HepG2 (cell line): ENCODE measurements at regions not wholly inside any gene's neighbourhood (a gene's known extent, or its start where the extent isn't known, plus 50 kb on each side); places are given as distances from the start of the nearest gene placed in this dataset.

Experiments used
- ATAC-seq: fragments of 200-7000 bp; cut with Tn5 transposase; 3 replicates; pipeline ENCODE4 v1.9.1; 2020; ENCODE audit warnings: mild to moderate bottlenecking, moderate library complexity
- BruUV-seq: library from RNA; stranded (reverse); fragments of 400-500 nt; replicated peaks from 2 replicates; lab custom pipeline; 2021; lab: Mats Ljungman, UMichigan
- CTCF ChIA-PET: fragments of 300-600 bp; formaldehyde crosslinking; extraction: SDS; loops from one replicate; lab custom pipeline; 2021; ENCODE audit warnings: low total read pairs, inconsistent platforms, low intra/inter-chr PET ratio; lab: Yijun Ruan, JAX
- POLR2A ChIA-PET: fragments of 350-600 bp; sonication (Branson Sonifier 250); formaldehyde crosslinking; loops from one replicate; lab custom pipeline; 2020; ENCODE audit warnings: antibody characterized with exemption, inconsistent platforms; lab: Yijun Ruan, JAX
- DNase-seq: peaks from one replicate; pipeline ENCODE4 v3.0.0-alpha.2; 2015; ENCODE audit warnings: low spot score
- FAIRE-seq: peaks from 3 replicates; lab custom pipeline; 2011; peaks lifted over from hg19 to GRCh38; lab: Jason Lieb, UNC
- H2AFZ ChIP-seq: one replicate; pipeline ENCODE4 v1.6.1; 2011; ENCODE audit warnings: low read length, inconsistent platforms
- H3K27ac ChIP-seq: fragments of 300-600 bp; 3 replicates; pipeline ENCODE4 v1.8.0; 2011; ENCODE audit warnings: mixed run types, mild to moderate bottlenecking, mixed read lengths, low read length, inconsistent platforms; ENCODE audit not compliant: insufficient read depth; ENCODE audit errors: extremely low read length
- H3K27me3 ChIP-seq, 2 experiments: fragments of 200-600 bp in 1 of 2; 2 replicates in 1 of 2; 3 replicates in 1 of 2; pipeline versions ENCODE4 v1.6.0 to v1.8.0; 2011; ENCODE audit warnings: low read length in 2 of 2, mild to moderate bottlenecking in 2 of 2, moderate library complexity in 2 of 2, inconsistent platforms in 1 of 2; ENCODE audit not compliant: insufficient read depth in 2 of 2, control insufficient read depth in 1 of 2
- H3K36me3 ChIP-seq, 2 experiments: fragments of 200-600 bp in 1 of 2; replicated peaks in 1 of 2; 2 replicates in 1 of 2; 3 replicates in 1 of 2; pipeline versions ENCODE4 v1.5.1 to v1.8.0; 2011; ENCODE audit warnings: low read length in 2 of 2, inconsistent platforms in 1 of 2; ENCODE audit not compliant: insufficient read depth in 2 of 2, control insufficient read depth in 1 of 2
- H3K4me1 ChIP-seq: 2 replicates; pipeline ENCODE4 v1.5.1; 2012; ENCODE audit warnings: low read length, inconsistent platforms; ENCODE audit not compliant: insufficient read depth
- H3K4me2 ChIP-seq: 2 replicates; pipeline ENCODE4 v1.6.0; 2011; ENCODE audit warnings: low read depth, low read length, inconsistent platforms
- H3K4me3 ChIP-seq, 3 experiments: fragments of 200-600 bp in 1 of 3; sonication (generic), shearing (Covaris generic) in 1 of 3; replicated peaks in 1 of 3; 2 replicates each; pipeline ENCODE4 v1.5.1; 2011 to 2016; ENCODE audit warnings: low read length in 3 of 3, inconsistent platforms in 2 of 3, low read depth in 2 of 3, mild to moderate bottlenecking in 2 of 3, control low read depth in 1 of 3, mixed read lengths in 1 of 3; ENCODE audit not compliant: insufficient read depth in 1 of 3
- H3K79me2 ChIP-seq: one replicate; pipeline ENCODE4 v1.6.1; 2011; ENCODE audit warnings: low read length, inconsistent platforms; ENCODE audit not compliant: insufficient read depth
- H3K9ac ChIP-seq: 2 replicates; pipeline ENCODE4 v1.6.0; 2011; ENCODE audit warnings: mild to moderate bottlenecking, low read depth, low read length, inconsistent platforms; ENCODE audit not compliant: insufficient read depth
- H3K9me3 ChIP-seq: 2 replicates; pipeline ENCODE4 v1.5.1; 2012; ENCODE audit warnings: mild to moderate bottlenecking, low read length
- H4K20me1 ChIP-seq: 2 replicates; pipeline ENCODE4 v1.6.0; 2011; ENCODE audit warnings: inconsistent platforms, mild to moderate bottlenecking, low read length, moderate library complexity; ENCODE audit not compliant: insufficient read depth
- BCL6 ChIP-seq: IDR thresholded peaks from 2 replicates; pipeline ENCODE4 v1.6.1; 2016; ENCODE audit warnings: missing genetic modification reagents, missing compliant biosample characterization
- DR1 ChIP-seq: sonication (generic); formaldehyde crosslinking; IDR thresholded peaks from 2 replicates; pipeline ENCODE4 v1.8.0; 2021; ENCODE audit warnings: mild to moderate bottlenecking, missing genetic modification reagents, inconsistent platforms
- HHEX ChIP-seq: IDR thresholded peaks from 2 replicates; pipeline ENCODE4 v1.6.1; 2016; ENCODE audit warnings: control low read depth
- HMG20A ChIP-seq: IDR thresholded peaks from 2 replicates; pipeline ENCODE4 v1.6.1; 2016; ENCODE audit warnings: borderline replicate concordance
- HOXD1 ChIP-seq: sonication (generic); formaldehyde crosslinking; IDR thresholded peaks from 2 replicates; pipeline ENCODE4 v1.5.0; 2020; ENCODE audit warnings: missing genetic modification reagents
- KDM3A ChIP-seq: IDR thresholded peaks from 2 replicates; pipeline ENCODE4 v1.6.1; 2018; ENCODE audit warnings: low read depth, missing compliant biosample characterization
- KDM4B ChIP-seq: sonication (generic); formaldehyde crosslinking; IDR thresholded peaks from 2 replicates; pipeline ENCODE4 v1.4.0; 2020; ENCODE audit warnings: missing genetic modification reagents
- MAFK ChIP-seq, 2 experiments: IDR thresholded peaks in 1 of 2; conservative IDR thresholded peaks in 1 of 2; 2 replicates each; pipeline ENCODE4 v1.6.1; 2011; ENCODE audit warnings: improper control_type of control experiment in 2 of 2, low read length in 2 of 2
- NR2C2 ChIP-seq: sonication (generic); formaldehyde crosslinking; IDR thresholded peaks from 2 replicates; pipeline ENCODE4 v1.4.0; 2020; ENCODE audit warnings: missing genetic modification reagents, mild to moderate bottlenecking, moderate library complexity, borderline replicate concordance
- ONECUT2 ChIP-seq: sonication (generic); formaldehyde crosslinking; IDR thresholded peaks from 2 replicates; pipeline ENCODE4 v1.4.0; 2020; ENCODE audit warnings: missing genetic modification reagents
- PHF21A ChIP-seq: sonication (generic); formaldehyde crosslinking; IDR thresholded peaks from 2 replicates; pipeline ENCODE4 v1.5.0; 2020; ENCODE audit warnings: mild to moderate bottlenecking, missing genetic modification reagents
- REPIN1 ChIP-seq: sonication (generic); formaldehyde crosslinking; IDR thresholded peaks from 2 replicates; pipeline ENCODE4 v1.8.0; 2022; ENCODE audit warnings: missing genetic modification reagents, low read depth, mild to moderate bottlenecking, borderline replicate concordance
- SSRP1 ChIP-seq: IDR thresholded peaks from 2 replicates; pipeline ENCODE4 v1.6.1; 2016; ENCODE audit warnings: control low read depth
- STAG1 ChIP-seq: sonication (generic); formaldehyde crosslinking; IDR thresholded peaks from 2 replicates; pipeline ENCODE4 v1.4.0; 2020; ENCODE audit warnings: missing genetic modification reagents
- THAP11 ChIP-seq: IDR thresholded peaks from 2 replicates; pipeline ENCODE4 v1.6.1; 2016; ENCODE audit warnings: missing biosample characterization, missing genetic modification reagents
- ZC3H13 ChIP-seq: sonication (generic); formaldehyde crosslinking; IDR thresholded peaks from 2 replicates; pipeline ENCODE4 v1.8.1; 2023; ENCODE audit warnings: mild to moderate bottlenecking, missing genetic modification reagents, moderate library complexity
- ZFP41 ChIP-seq: sonication (generic); formaldehyde crosslinking; IDR thresholded peaks from 2 replicates; pipeline ENCODE4 v1.4.0; 2020; ENCODE audit warnings: mild to moderate bottlenecking, missing genetic modification reagents, borderline replicate concordance
- ZNF552 ChIP-seq: sonication (generic); formaldehyde crosslinking; IDR thresholded peaks from 2 replicates; pipeline ENCODE4 v1.9.0; 2022; ENCODE audit warnings: missing genetic modification reagents, mild to moderate bottlenecking, borderline replicate concordance
- ZNF616 ChIP-seq: sonication (generic); formaldehyde crosslinking; IDR thresholded peaks from 2 replicates; pipeline ENCODE4 v1.5.0; 2020; ENCODE audit warnings: low read depth, mild to moderate bottlenecking, missing genetic modification reagents
- ZNF839 ChIP-seq: sonication (generic); formaldehyde crosslinking; IDR thresholded peaks from 2 replicates; pipeline ENCODE4 v1.4.0; 2020; ENCODE audit warnings: missing genetic modification reagents, mild to moderate bottlenecking, borderline replicate concordance
- ZSCAN30 ChIP-seq: sonication (generic); formaldehyde crosslinking; IDR thresholded peaks from 2 replicates; pipeline ENCODE4 v1.5.0; 2020; ENCODE audit warnings: mild to moderate bottlenecking, missing genetic modification reagents
- WGBS: methylation state at CpG from one replicate; pipeline ENCODE4 v1.1.6; 2017; ENCODE audit warnings: low lambda C conversion rate; 5-methylcytosine and 5-hydroxymethylcytosine counted together
- in situ Hi-C: cut with HindIII; loops from 2 replicates; pipeline ENCODE4 v1.10.0; 2017; ENCODE audit warnings: low pct_unique_long_range_greater_than_20kb; ENCODE audit not compliant: extremely low pct_ligation_motif_present
- intact Hi-C: fragments of 100-400 bp; cut with micrococcal nuclease; formaldehyde crosslinking; loops from one replicate; pipeline ENCODE4 v1.10.0; 2022; ENCODE audit not compliant: unreplicated experiment

DNA sequence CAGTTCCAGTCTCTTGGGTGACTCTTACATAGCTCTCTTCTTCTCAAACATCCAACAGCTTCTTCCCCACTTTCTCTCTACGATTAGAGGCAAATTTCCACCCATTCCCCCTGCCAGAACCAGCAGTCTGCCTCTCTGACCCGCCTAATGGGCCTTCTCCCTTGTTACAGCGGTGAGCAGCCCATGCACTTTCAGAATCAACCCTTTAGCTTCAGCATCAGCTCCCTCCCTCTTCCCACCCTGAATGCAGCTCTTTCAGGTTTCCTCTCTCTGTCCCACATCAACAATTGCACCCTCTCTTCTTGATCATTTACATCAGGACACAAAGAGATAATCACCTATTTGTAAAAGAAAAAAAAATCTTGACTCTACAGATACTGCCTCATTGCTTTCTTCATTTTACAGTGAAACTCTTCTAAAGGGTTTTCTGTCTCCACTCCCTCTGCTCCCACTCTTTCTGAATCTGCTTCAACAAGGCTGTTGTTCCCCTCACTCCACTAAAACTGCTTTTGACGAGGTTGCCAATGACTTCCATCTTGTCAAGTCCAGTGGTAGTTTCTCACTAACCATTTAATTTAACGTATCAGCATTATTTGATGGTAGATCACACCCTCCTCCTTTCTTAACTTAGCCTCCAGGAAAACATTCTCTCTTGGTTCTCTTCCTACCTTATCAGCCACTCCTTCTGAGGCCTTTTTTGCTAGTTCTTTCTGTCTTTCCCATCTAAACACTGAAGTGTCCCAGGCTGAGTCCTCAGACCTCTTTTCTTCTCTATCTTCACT, 106.6 kb downstream of the NPY start:
- Histone ChIP-seq H3K27me3 (no peaks in the 10 kb centered on the region; a peak in 2 of 5 replicates), H3K79me2 (no peaks in the 10 kb centered on the region), H3K9ac (no peak overlapping the region), H4K20me1 (no peaks in the 10 kb centered on the region), H3K4me2 (no peak overlapping the region), H3K4me1 (no peaks in the 10 kb centered on the region), H3K27ac (no peak overlapping the region), H3K4me3 (no peak overlapping the region), H3K36me3 (no peaks in the 10 kb centered on the region), H3K9me3 (no peaks in the 10 kb centered on the region), H2AFZ (no peak overlapping the region)
- WGBS = 3% methylated on average over 5 of the region's 5 CpGs
- in situ Hi-C loops = no loop called here
- FAIRE-seq = no peak
- intact Hi-C loops = no loop called here
- no peak for DNase-seq
- TF ChIP-seq STAG1 (CRISPR knock-in tag) = no peak
- no peak for TF ChIP-seq ZNF839 (CRISPR knock-in tag)
- TF ChIP-seq HOXD1 (CRISPR knock-in tag) = no peak
- peak; percentile 59 to 60; a peak in 3 of 4 replicates for TF ChIP-seq MAFK (conservative IDR thresholded peaks at IDR 0.05 in 1 of 2, IDR thresholded peaks at IDR 0.05 in 1 of 2; ENCODE audit: low read length in 2 of 2)
- TF ChIP-seq THAP11 (CRISPR knock-in tag) = no peak
- ChIA-PET POLR2A (no interaction called here), CTCF (no interaction called here)
- no peak for ATAC-seq
- BruUV-seq = no TSS peak

DNA sequence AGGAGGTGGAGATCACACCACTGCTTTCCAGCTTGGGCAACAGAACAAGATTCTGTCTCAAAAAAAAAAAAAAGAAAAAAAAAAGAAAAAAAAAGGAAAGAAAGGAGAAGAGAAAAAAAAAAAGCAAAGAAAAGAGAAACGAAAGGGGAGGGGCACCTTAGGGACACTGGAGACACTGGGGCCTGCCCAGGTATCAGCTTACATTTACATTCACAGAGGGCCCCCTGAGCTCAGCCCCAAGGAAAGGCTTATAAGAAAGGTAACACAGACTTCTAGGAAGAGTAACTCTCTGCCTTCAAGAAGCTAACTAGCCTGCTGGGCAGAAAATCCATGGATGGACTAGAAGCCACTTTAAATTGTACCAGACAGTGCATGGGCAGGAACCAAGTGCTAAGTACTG, 108.8 kb downstream of the NPY start:
- intact Hi-C loops (no loop called here), in situ Hi-C loops (no loop called here)
- no peaks in the 10 kb centered on the region; a peak in 2 of 5 replicates for H3K27me3 ChIP-seq
- no peak overlapping the region for H2AFZ ChIP-seq
- H3K27ac ChIP-seq = no peak overlapping the region
- ATAC-seq (no peak), FAIRE-seq (no peak), DNase-seq (no peak)
- CTCF ChIA-PET = no interaction called here
- POLR2A ChIA-PET = no interaction called here
- H3K79me2 ChIP-seq = no peaks in the 10 kb centered on the region
- no peak overlapping the region for H3K9ac ChIP-seq
- no peaks in the 10 kb centered on the region for H4K20me1 ChIP-seq
- H3K4me2 ChIP-seq = no peak overlapping the region
- no peaks in the 10 kb centered on the region for H3K4me1 ChIP-seq
- H3K36me3 ChIP-seq = no peaks in the 10 kb centered on the region
- no peak overlapping the region for H3K4me3 ChIP-seq
- 15% methylated on average over 1 of the region's 1 CpG for WGBS
- no TSS peak for BruUV-seq
- no peaks in the 10 kb centered on the region for H3K9me3 ChIP-seq
- TF ChIP-seq HHEX = no peak
- no peak for TF ChIP-seq PHF21A (CRISPR knock-in tag)
- TF ChIP-seq ZNF616 (CRISPR knock-in tag) = no peak
- no peak for TF ChIP-seq DR1 (CRISPR knock-in tag)
- no peak for TF ChIP-seq HMG20A (CRISPR knock-in tag)
- TF ChIP-seq ONECUT2 = no peak
- TF ChIP-seq NR2C2 = no peak
- TF ChIP-seq ZSCAN30 (CRISPR knock-in tag) = no peak
- TF ChIP-seq ZFP41 (CRISPR knock-in tag) = no peak
- TF ChIP-seq REPIN1 (CRISPR knock-in tag) = no peak
- TF ChIP-seq KDM4B (CRISPR knock-in tag) = no peak
- TF ChIP-seq ZC3H13 = no peak
- TF ChIP-seq BCL6 (CRISPR knock-in tag) = no peak
- no peak for TF ChIP-seq SSRP1 (CRISPR knock-in tag)
- TF ChIP-seq KDM3A (CRISPR knock-in tag) = no peak
- TF ChIP-seq ZNF552 (CRISPR knock-in tag) = no peak
